H1 (cell line): ENCODE measurements at regions not wholly inside any gene's neighbourhood (a gene's known extent, or its start where the extent isn't known, plus 50 kb on each side); places are given as distances from the start of the nearest gene placed in this dataset.

Experiments
- BCL11A ChIP-seq, 2 experiments: IDR thresholded peaks; one replicate each; pipeline ENCODE4 v1.6.1; 2011; ENCODE audit warnings: low read depth in 2 of 2, low read length in 2 of 2, mild to moderate bottlenecking in 2 of 2
- CHD1 ChIP-seq: IDR thresholded peaks from 2 replicates; pipeline ENCODE4 v1.6.1; 2012; ENCODE audit warnings: low read depth, low read length, improper control_type of control experiment
- CTCF ChIP-seq, 3 experiments: IDR thresholded peaks; 1 replicate in 2 of 3; 2 replicates in 1 of 3; pipeline versions ENCODE4 v1.5.1 to v1.6.1; 2011; ENCODE audit warnings: low read length in 3 of 3, mild to moderate bottlenecking in 3 of 3, inconsistent platforms in 2 of 3, low read depth in 1 of 3, moderate library complexity in 1 of 3; ENCODE audit not compliant: insufficient read depth in 1 of 3; ENCODE audit errors: control extremely low read depth in 1 of 3
- MAFK ChIP-seq: IDR thresholded peaks from 2 replicates; pipeline ENCODE4 v1.6.1; 2012; ENCODE audit warnings: low read depth, mild to moderate bottlenecking, improper control_type of control experiment, low read length
- MAX ChIP-seq: IDR thresholded peaks from 2 replicates; pipeline ENCODE4 v1.6.1; 2012; ENCODE audit warnings: inconsistent platforms
- POLR2A ChIP-seq, 2 experiments: IDR thresholded peaks; 1 replicate in 1 of 2; 2 replicates in 1 of 2; pipeline ENCODE4 v1.6.1; 2011; ENCODE audit warnings: low read depth in 2 of 2, low read length in 2 of 2, mild to moderate bottlenecking in 2 of 2; ENCODE audit errors: control extremely low read depth in 1 of 2
- POLR2AphosphoS5 ChIP-seq: IDR thresholded peaks from 2 replicates; pipeline ENCODE4 v1.6.1; 2011; ENCODE audit warnings: low read depth, low read length
- RAD21 ChIP-seq, 2 experiments: IDR thresholded peaks in 1 of 2; conservative IDR thresholded peaks in 1 of 2; 2 replicates each; pipeline ENCODE4 v1.6.1; 2011; ENCODE audit warnings: low read depth in 2 of 2, low read length in 2 of 2, improper control_type of control experiment in 1 of 2, inconsistent platforms in 1 of 2, mild to moderate bottlenecking in 1 of 2, moderate library complexity in 1 of 2
- TAF1 ChIP-seq: IDR thresholded peaks from 2 replicates; pipeline ENCODE4 v1.6.1; 2011; ENCODE audit warnings: mild to moderate bottlenecking, low read depth, low read length
- ZNF274 ChIP-seq: IDR thresholded peaks from 2 replicates; pipeline ENCODE4 v1.7.0; 2012; ENCODE audit warnings: low read length, borderline replicate concordance; ENCODE audit errors: extremely low read depth

GRCh38 chr11:37502202-37502601 is 904.2 kb upstream of the RAG2 start:
- no peak for TF ChIP-seq POLR2A (IDR thresholded peaks at IDR 0.05; ENCODE audit: control extremely low read depth in 1 of 2, low read depth in 2 of 2, low read length in 2 of 2)
- TF ChIP-seq MAFK = no peak
- TF ChIP-seq ZNF274 = no peak
- TF ChIP-seq CTCF (IDR thresholded peaks at IDR 0.05; ENCODE audit: control extremely low read depth in 1 of 3, insufficient read depth in 1 of 3, low read depth in 1 of 3, low read length in 3 of 3) = no peak
- TF ChIP-seq CHD1 = no peak
- TF ChIP-seq POLR2AphosphoS5 = no peak
- no peak for TF ChIP-seq TAF1
- TF ChIP-seq RAD21 (IDR thresholded peaks at IDR 0.05 in 1 of 2, conservative IDR thresholded peaks at IDR 0.05 in 1 of 2; ENCODE audit: low read depth in 2 of 2, low read length in 2 of 2) = no peak
- no peak for TF ChIP-seq BCL11A (IDR thresholded peaks at IDR 0.05; ENCODE audit: low read depth in 2 of 2, low read length in 2 of 2)
- TF ChIP-seq MAX = no peak
